Calu3 (cell line): ENCODE measurements at regions not wholly inside any gene's neighbourhood (a gene's known extent, or its start where the extent isn't known, plus 50 kb on each side); places are given as distances from the start of the nearest gene placed in this dataset.
"Not testable (repeated sequence)": the region's sequence is repeated elsewhere in the genome, so short reads cannot be mapped to it uniquely, and the experiment has no call there.

ENCODE experiments used
- BruUV-seq: library from RNA; stranded (reverse); fragments of 400-500 nt; replicated peaks from 2 replicates; lab custom pipeline; 2021; lab: Mats Ljungman, UMichigan
- CTCF ChIA-PET: fragments of 300-600 bp; sonication (Branson Sonifier 250); formaldehyde crosslinking; loops from one replicate; lab custom pipeline; 2022; ENCODE audit warnings: antibody characterized with exemption; lab: Charles Lee
- DNase-seq: peaks from one replicate; pipeline ENCODE4 v3.0.0; 2022
- H3K27ac Mint-ChIP-seq: one replicate; pipeline ENCODE4 v1.8.0; 2022; ENCODE audit warnings: mixed read lengths; ENCODE audit not compliant: unreplicated experiment
- H3K27me3 Mint-ChIP-seq: one replicate; pipeline ENCODE4 v1.8.0; 2022; ENCODE audit warnings: mixed read lengths; ENCODE audit not compliant: unreplicated experiment
- H3K36me3 Mint-ChIP-seq: one replicate; pipeline ENCODE4 v1.8.0; 2022; ENCODE audit warnings: mild to moderate bottlenecking, moderate library complexity, mixed read lengths; ENCODE audit not compliant: insufficient read depth, unreplicated experiment
- H3K4me1 Mint-ChIP-seq: one replicate; pipeline ENCODE4 v1.8.0; 2022; ENCODE audit warnings: mild to moderate bottlenecking, low read depth, mixed read lengths; ENCODE audit not compliant: unreplicated experiment
- H3K4me3 Mint-ChIP-seq: one replicate; pipeline ENCODE4 v1.8.0; 2022; ENCODE audit warnings: mild to moderate bottlenecking, low read depth, moderate library complexity, mixed read lengths; ENCODE audit not compliant: unreplicated experiment
- H3K9me3 Mint-ChIP-seq: one replicate; pipeline ENCODE4 v1.8.0; 2022; ENCODE audit warnings: low read depth, mixed read lengths; ENCODE audit not compliant: unreplicated experiment
- CTCF ChIP-seq: fragments of 200-600 bp; IDR thresholded peaks from one replicate; pipeline ENCODE4 v1.8.0; 2022; ENCODE audit warnings: antibody characterized with exemption; ENCODE audit not compliant: unreplicated experiment
- intact Hi-C: fragments of 100-400 bp; cut with micrococcal nuclease; formaldehyde crosslinking; loops from one replicate; pipeline ENCODE4 v1.10.0; 2022; ENCODE audit not compliant: unreplicated experiment

DNA sequence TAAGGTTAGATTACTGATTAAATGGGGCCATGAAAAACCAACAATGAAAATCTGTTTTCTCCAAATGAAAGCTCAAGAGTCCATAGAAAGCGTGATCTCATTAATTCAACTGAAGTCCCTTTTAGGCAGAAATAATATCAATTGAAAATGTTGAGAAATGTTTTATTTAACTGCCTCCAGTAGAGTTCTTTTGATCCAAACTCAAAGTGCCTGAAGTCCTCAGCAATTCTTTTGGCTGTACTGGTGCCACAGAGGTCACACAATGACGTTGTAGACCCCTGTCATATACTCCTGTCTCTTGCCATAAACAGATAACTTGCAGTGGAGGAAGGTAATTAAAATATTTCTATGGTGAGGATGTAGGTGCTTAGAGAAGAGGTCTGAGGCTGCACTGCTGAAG lies 1420.5 kb downstream of the CDH12 start:
- Mint-ChIP-seq H3K4me3 (no peak overlapping the region), H3K36me3 (no peaks in the 10 kb centered on the region), H3K4me1 (no peaks in the 10 kb centered on the region), H3K27me3 (no peaks in the 10 kb centered on the region), H3K9me3 (peaks cover 6% of the 10 kb centered on the region), H3K27ac (no peak overlapping the region)
- CTCF ChIA-PET, result no interaction called here
- TF ChIP-seq CTCF, result no peak
- intact Hi-C loops, result no loop called here
- BruUV-seq, result no TSS peak
- DNase-seq, result no peak

- DNase-seq, result no peak
- Mint-ChIP-seq H3K36me3 (no peaks in the 10 kb centered on the region), H3K9me3 (no peaks in the 10 kb centered on the region), H3K27ac (no peak overlapping the region), H3K27me3 (no peaks in the 10 kb centered on the region), H3K4me1 (no peaks in the 10 kb centered on the region), H3K4me3 (no peak overlapping the region)
- intact Hi-C loops, result no loop called here
- TF ChIP-seq CTCF, result no peak
- BruUV-seq, result no TSS peak
- CTCF ChIA-PET, result no interaction called here
Observed at GRCh38 chr5:21424907-21425306, 1428.2 kb downstream of the CDH12 start.

GRCh38 chr5:21419383-21419782 lies 1431.4 kb upstream of the CDH18 start:
- Mint-ChIP-seq H3K4me3 (no peak overlapping the region), H3K36me3 (no peaks in the 10 kb centered on the region), H3K27ac (no peak overlapping the region), H3K9me3 (no peaks in the 10 kb centered on the region), H3K4me1 (no peaks in the 10 kb centered on the region), H3K27me3 (no peaks in the 10 kb centered on the region)
- intact Hi-C loops, result no loop called here
- TF ChIP-seq CTCF, result no peak
- CTCF ChIA-PET, result interaction anchor here (0.6 kb wide), 1 partner anchor 104 kb away, joined by 3 read pairs; no protein-coding TSS in a partner anchor
- no TSS peak for BruUV-seq
- DNase-seq, result no peak

- H3K27ac Mint-ChIP-seq, H3K4me1 Mint-ChIP-seq, H3K36me3 Mint-ChIP-seq, CTCF ChIA-PET, H3K27me3 Mint-ChIP-seq, BruUV-seq, DNase-seq, H3K4me3 Mint-ChIP-seq, H3K9me3 Mint-ChIP-seq, intact Hi-C loops: not testable (repeated sequence)
Observed at GRCh38 chr5:21402089-21402488, 1414.1 kb upstream of the CDH18 start.

DNA sequence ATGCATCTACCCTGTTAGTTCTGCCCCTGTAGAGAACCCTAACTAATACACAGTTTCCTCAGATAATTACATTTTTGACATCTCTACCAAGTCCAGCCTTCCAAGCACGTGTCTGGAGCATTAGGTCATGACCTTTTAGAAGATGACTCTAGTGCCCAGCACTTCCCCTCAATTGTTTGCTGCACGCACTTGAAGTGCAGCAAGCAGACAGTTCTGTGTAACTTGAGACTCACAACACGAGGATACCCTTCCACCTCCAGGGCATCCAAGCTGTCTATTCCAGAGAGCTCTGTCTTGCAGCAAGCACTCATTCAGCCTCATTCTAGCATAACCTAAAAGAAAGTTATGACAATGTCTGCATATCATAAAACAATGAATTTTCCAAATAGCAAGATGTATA lies 1410.5 kb upstream of the CDH18 start:
- CTCF ChIA-PET, result interaction anchor here (0.6 kb wide), 1 partner anchor 69 kb away, joined by 3 read pairs; no protein-coding TSS in a partner anchor
- intact Hi-C loops, result no loop called here
- Mint-ChIP-seq H3K4me1 (no peaks in the 10 kb centered on the region), H3K27me3 (no peaks in the 10 kb centered on the region), H3K4me3 (no peak overlapping the region), H3K27ac (no peak overlapping the region), H3K36me3 (no peaks in the 10 kb centered on the region), H3K9me3 (peaks cover 2% of the 10 kb centered on the region)
- BruUV-seq, result no TSS peak
- TF ChIP-seq CTCF, result no peak
- no peak for DNase-seq
